Bronchial epithelial cell (primary cell): ENCODE measurements at regions not wholly inside any gene's neighbourhood (a gene's known extent, or its start where the extent isn't known, plus 50 kb on each side); places are given as distances from the start of the nearest gene placed in this dataset.
A peak's percentile ranks its signal among the peaks of the same experiment; 100 is the strongest.
"Not testable (repeated sequence)": the region's sequence is repeated elsewhere in the genome, so short reads cannot be mapped to it uniquely, and the experiment has no call there.

ENCODE experiments used
- DNase-seq: peaks from one replicate; pipeline ENCODE4 v3.0.0-alpha.2; 2010; ENCODE audit warnings: low read depth
- FAIRE-seq: peaks from 2 replicates; lab custom pipeline; 2011; peaks lifted over from hg19 to GRCh38; lab: Jason Lieb, UNC
- H3K27me3 ChIP-seq: 2 replicates; pipeline ENCODE4 v1.5.1; 2011; ENCODE audit warnings: low read length; ENCODE audit not compliant: control insufficient read depth, insufficient read depth
- H3K36me3 ChIP-seq: 2 replicates; pipeline ENCODE4 v1.5.1; 2011; ENCODE audit warnings: low read length; ENCODE audit not compliant: control insufficient read depth, insufficient read depth
- H3K4me3 ChIP-seq: 2 replicates; pipeline ENCODE4 v1.5.1; 2011; ENCODE audit warnings: mild to moderate bottlenecking, low read depth, low read length, control low read depth
- TF ChIP-seq, protein P1 (sequence below): IDR thresholded peaks from 2 replicates; pipeline ENCODE4 v1.5.1; 2011; ENCODE audit warnings: mild to moderate bottlenecking, moderate library complexity, low read length, control low read depth, inconsistent platforms; ENCODE audit not compliant: insufficient read depth, severe bottlenecking

DNA sequence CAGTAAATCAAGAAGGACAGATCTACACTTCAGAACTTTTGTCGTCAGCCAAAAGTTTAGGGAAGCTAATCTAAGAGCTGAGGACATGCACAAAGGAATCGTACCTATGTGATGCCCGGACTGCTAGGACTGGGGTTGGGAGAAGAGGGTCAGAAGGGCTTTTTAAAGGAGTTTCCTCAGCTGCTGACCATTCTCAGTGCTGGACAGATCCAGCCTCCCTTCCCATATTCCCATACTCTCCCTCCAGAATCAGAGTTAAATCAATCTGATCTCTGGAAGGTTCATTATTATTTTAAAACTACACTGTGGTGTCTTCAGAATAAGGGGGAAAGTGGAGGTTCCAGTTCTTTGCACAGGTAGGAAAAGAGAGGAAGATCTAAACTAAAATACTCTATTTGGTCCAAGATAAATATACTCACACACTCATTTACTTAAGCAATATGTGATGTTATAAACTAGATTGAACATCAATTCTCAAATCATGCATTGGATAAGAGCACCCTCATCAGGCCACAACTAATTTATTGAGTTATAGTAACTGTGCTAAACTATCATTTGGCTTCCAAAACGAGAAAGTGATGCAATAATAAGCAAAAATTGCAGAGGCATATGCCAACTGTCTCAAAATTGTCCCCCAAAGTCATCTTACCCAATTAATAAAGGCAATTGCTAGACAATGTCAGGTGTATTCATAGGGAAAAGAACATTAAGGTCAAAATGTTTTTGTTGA lies 124.7 kb downstream of the HNRNPD start:
- Histone ChIP-seq H3K27me3 (no peaks in the 10 kb centered on the region), H3K4me3 (no peak overlapping the region), H3K36me3 (no peaks in the 10 kb centered on the region)
- FAIRE-seq (no peak), DNase-seq (no peak)
- TF ChIP-seq, protein P1, sequence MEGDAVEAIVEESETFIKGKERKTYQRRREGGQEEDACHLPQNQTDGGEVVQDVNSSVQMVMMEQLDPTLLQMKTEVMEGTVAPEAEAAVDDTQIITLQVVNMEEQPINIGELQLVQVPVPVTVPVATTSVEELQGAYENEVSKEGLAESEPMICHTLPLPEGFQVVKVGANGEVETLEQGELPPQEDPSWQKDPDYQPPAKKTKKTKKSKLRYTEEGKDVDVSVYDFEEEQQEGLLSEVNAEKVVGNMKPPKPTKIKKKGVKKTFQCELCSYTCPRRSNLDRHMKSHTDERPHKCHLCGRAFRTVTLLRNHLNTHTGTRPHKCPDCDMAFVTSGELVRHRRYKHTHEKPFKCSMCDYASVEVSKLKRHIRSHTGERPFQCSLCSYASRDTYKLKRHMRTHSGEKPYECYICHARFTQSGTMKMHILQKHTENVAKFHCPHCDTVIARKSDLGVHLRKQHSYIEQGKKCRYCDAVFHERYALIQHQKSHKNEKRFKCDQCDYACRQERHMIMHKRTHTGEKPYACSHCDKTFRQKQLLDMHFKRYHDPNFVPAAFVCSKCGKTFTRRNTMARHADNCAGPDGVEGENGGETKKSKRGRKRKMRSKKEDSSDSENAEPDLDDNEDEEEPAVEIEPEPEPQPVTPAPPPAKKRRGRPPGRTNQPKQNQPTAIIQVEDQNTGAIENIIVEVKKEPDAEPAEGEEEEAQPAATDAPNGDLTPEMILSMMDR: no peak

DNA sequence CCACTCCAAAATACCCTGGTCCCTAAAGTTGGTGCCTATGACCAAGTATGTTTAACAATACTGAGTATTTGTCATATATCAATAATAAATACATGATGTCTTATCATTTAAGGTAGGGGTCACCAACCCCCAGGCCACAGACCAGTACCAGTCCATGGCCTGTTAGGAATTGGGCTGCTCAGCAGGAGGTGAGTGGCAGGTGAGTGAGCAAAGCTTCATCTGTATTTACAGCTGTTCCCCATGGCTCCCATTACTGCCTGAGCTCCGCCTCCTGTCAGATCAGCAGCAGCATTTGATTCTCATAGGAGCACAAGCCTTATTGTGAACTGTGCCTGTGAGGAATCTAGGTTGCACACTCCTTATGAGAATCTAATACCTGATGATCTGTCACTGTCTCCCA lies 126.2 kb downstream of the HNRNPD start:
- DNase-seq (no peak), FAIRE-seq (no peak)
- no peaks in the 10 kb centered on the region for H3K36me3 ChIP-seq
- TF ChIP-seq, protein P1: no peak
- no peak overlapping the region for H3K4me3 ChIP-seq
- H3K27me3 ChIP-seq: no peaks in the 10 kb centered on the region

DNA sequence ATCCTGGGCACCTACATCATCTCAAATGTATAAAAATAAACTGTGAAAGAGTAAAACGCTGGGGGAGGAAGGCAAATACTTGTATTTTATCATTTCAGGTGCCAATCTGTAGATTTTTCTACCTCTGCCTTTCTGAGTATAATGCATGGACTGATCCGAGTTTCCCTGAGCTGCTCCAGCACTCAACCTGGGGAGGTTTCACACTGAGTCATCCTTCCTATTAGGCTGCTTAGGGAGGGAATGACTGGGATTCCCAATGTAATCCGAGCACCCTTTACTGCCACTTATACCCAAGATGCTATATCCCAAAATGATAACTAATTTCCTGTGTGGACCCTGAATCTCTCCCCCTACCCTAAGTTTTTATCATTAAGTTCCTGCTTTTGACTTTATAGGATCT lies 126.6 kb downstream of the HNRNPD start:
- FAIRE-seq (no peak), DNase-seq (peak; percentile 50)
- TF ChIP-seq, protein P1: no peak
- Histone ChIP-seq H3K27me3 (no peaks in the 10 kb centered on the region), H3K4me3 (no peak overlapping the region), H3K36me3 (no peaks in the 10 kb centered on the region)

GRCh38 chr4:82241534-82241933 lies 132.3 kb downstream of the HNRNPD start:
- DNase-seq (no peak), FAIRE-seq (no peak)
- TF ChIP-seq, protein P1: no peak
- Histone ChIP-seq H3K4me3 (no peak overlapping the region), H3K36me3 (no peaks in the 10 kb centered on the region), H3K27me3 (no peaks in the 10 kb centered on the region)

- H3K36me3 ChIP-seq: no peaks in the 10 kb centered on the region
- no peak for DNase-seq
- TF ChIP-seq, protein P1: no peak
- no peak overlapping the region for H3K4me3 ChIP-seq
- no peaks in the 10 kb centered on the region for H3K27me3 ChIP-seq
- FAIRE-seq: no peak
Observed at GRCh38 chr4:82240410-82240809, 133.4 kb downstream of the HNRNPD start.

- H3K4me3 ChIP-seq, H3K36me3 ChIP-seq, H3K27me3 ChIP-seq, DNase-seq, FAIRE-seq: not testable (repeated sequence)
Observed at GRCh38 chr4:82237142-82237541, 136.6 kb downstream of the HNRNPD start.
